PC-3 (cell line): ENCODE measurements at regions not wholly inside any gene's neighbourhood (a gene's known extent, or its start where the extent isn't known, plus 50 kb on each side); places are given as distances from the start of the nearest gene placed in this dataset.

Experiments used
- CTCF ChIP-seq: fragments of 300-600 bp; sonication (generic); conservative IDR thresholded peaks from 2 replicates; pipeline ENCODE4 v1.5.1; 2017; ENCODE audit warnings: antibody characterized with exemption, low read depth, mild to moderate bottlenecking, low read length
- EZH2 ChIP-seq: fragments of 300-600 bp; sonication (generic); IDR thresholded peaks from one replicate; pipeline ENCODE4 v1.6.1; 2017; ENCODE audit warnings: antibody characterized with exemption, mild to moderate bottlenecking, low read length; ENCODE audit not compliant: unreplicated experiment

- no peak for TF ChIP-seq CTCF
- TF ChIP-seq EZH2 = no peak
Measured at GRCh38 chr6:78465059-78465634, 402.2 kb upstream of the IRAK1BP1 start.
